Prostate gland (tissue), 2 donors: ENCODE measurements at regions not wholly inside any gene's neighbourhood (a gene's known extent, or its start where the extent isn't known, plus 50 kb on each side); places are given as distances from the start of the nearest gene placed in this dataset.

Experiments
- DNase-seq: peaks from one replicate; pipeline ENCODE4 v3.0.0-alpha.2; 2019; ENCODE audit warnings: low spot score
- H3K27ac ChIP-seq, 2 donors: fragments of 200-600 bp; sonication (generic); 2 replicates each; pipeline ENCODE4 v1.5.1; 2017 to 2019
- H3K27me3 ChIP-seq: fragments of 200-600 bp; sonication (generic); replicated peaks from 2 replicates; pipeline ENCODE4 v1.5.1; 2019; ENCODE audit not compliant: insufficient read depth
- H3K36me3 ChIP-seq, 2 donors: fragments of 200-600 bp; sonication (generic); 1 replicate in 1 of 2; 2 replicates in 1 of 2; pipeline versions ENCODE4 v1.5.1 to v1.8.1; 2017 to 2019
- H3K4me1 ChIP-seq: fragments of 200-600 bp; sonication (generic); replicated peaks from 2 replicates; pipeline ENCODE4 v1.5.1; 2019
- H3K4me3 ChIP-seq, 2 donors: fragments of 200-600 bp; sonication (generic); 2 replicates each; pipeline ENCODE4 v1.5.1; 2017 to 2019
- H3K9me3 ChIP-seq: fragments of 200-600 bp; sonication (generic); 2 replicates; pipeline ENCODE4 v1.5.1; 2017
- POLR2A ChIP-seq: fragments of 450-650 bp; IDR thresholded peaks from one replicate; pipeline ENCODE4 v1.6.1; 2016; ENCODE audit warnings: antibody characterized with exemption, mild to moderate bottlenecking
- POLR2AphosphoS5 ChIP-seq: sonication (generic); formaldehyde crosslinking; IDR thresholded peaks from one replicate; pipeline ENCODE4 v1.6.1; 2017; ENCODE audit warnings: antibody characterized with exemption
- WGBS: methylation state at CpG from one replicate; pipeline ENCODE4 v1.1.5; 2018; 5-methylcytosine and 5-hydroxymethylcytosine counted together
- intact Hi-C: fragments of 100-400 bp; cut with DNase I; formaldehyde crosslinking; loops from one replicate; pipeline ENCODE4 v1.14.2; 2022
- TF ChIP-seq, protein P1 (sequence below), 4 experiments: fragments of 200-600 bp in 2 of 4; fragments of 450-650 bp in 2 of 4; sonication (generic) in 2 of 4; IDR thresholded peaks; 1 replicate in 3 of 4; 2 replicates in 1 of 4; pipeline ENCODE4 v1.5.1; 2016 to 2019; ENCODE audit warnings: antibody characterized with exemption in 4 of 4, mild to moderate bottlenecking in 2 of 4, moderate library complexity in 2 of 4

DNA sequence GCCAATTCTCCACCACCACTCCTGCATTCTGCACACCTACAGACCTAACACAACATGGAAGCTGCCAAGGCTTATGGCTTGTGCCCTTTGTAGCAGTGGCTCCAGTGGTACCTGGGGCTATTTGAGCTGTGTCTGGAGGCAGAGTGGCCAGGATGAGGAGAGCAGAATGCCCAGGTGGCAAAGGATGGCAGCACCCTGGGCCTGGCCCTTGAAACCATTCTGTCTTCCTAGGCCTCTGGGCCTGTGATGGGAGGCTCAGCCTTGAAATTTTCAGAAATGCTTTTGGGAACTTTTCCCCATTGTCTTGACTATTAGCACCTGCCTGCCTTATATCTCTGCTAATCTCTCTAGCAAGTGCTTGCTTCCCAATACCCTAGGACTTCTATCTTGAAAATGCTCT, 241.7 kb downstream of the TMEM167A start:
- no peaks in the 10 kb centered on the region for H3K36me3 ChIP-seq
- TF ChIP-seq POLR2A: no peak
- TF ChIP-seq, protein P1, sequence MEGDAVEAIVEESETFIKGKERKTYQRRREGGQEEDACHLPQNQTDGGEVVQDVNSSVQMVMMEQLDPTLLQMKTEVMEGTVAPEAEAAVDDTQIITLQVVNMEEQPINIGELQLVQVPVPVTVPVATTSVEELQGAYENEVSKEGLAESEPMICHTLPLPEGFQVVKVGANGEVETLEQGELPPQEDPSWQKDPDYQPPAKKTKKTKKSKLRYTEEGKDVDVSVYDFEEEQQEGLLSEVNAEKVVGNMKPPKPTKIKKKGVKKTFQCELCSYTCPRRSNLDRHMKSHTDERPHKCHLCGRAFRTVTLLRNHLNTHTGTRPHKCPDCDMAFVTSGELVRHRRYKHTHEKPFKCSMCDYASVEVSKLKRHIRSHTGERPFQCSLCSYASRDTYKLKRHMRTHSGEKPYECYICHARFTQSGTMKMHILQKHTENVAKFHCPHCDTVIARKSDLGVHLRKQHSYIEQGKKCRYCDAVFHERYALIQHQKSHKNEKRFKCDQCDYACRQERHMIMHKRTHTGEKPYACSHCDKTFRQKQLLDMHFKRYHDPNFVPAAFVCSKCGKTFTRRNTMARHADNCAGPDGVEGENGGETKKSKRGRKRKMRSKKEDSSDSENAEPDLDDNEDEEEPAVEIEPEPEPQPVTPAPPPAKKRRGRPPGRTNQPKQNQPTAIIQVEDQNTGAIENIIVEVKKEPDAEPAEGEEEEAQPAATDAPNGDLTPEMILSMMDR (IDR thresholded peaks at IDR 0.05): no peak
- intact Hi-C loops: no loop called here
- no peaks in the 10 kb centered on the region for H3K27me3 ChIP-seq
- no peak for DNase-seq
- H3K27ac ChIP-seq: no peak overlapping the region
- H3K9me3 ChIP-seq: no peaks in the 10 kb centered on the region
- H3K4me1 ChIP-seq: no peaks in the 10 kb centered on the region
- H3K4me3 ChIP-seq: no peak overlapping the region

DNA sequence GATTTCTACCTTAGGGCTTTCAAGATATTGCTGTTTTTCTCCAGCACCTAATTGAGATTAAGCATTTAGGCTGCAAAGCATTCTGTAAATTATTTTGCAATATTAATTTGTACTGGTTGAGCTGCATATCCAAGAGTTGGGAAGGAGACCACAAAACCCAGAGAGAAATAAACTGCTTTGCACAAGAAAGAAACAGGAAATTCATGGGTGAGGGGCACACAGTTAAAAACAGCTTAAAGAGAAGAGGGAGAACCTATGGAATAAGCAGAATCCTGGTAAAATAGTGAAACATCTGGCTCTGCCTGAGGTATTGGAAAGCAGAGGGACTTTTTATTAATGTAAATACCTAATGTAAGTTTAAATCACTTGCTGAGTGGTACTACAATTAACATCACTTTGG, 243.0 kb downstream of the TMEM167A start:
- H3K36me3 ChIP-seq: no peaks in the 10 kb centered on the region
- no peaks in the 10 kb centered on the region for H3K4me1 ChIP-seq
- no peak overlapping the region for H3K27ac ChIP-seq
- H3K4me3 ChIP-seq: no peak overlapping the region
- DNase-seq: no peak
- H3K9me3 ChIP-seq: no peaks in the 10 kb centered on the region
- intact Hi-C loops: no loop called here
- TF ChIP-seq, protein P1 (IDR thresholded peaks at IDR 0.05): no peak
- TF ChIP-seq POLR2A: no peak
- no peak for TF ChIP-seq POLR2AphosphoS5
- H3K27me3 ChIP-seq: no peaks in the 10 kb centered on the region

DNA sequence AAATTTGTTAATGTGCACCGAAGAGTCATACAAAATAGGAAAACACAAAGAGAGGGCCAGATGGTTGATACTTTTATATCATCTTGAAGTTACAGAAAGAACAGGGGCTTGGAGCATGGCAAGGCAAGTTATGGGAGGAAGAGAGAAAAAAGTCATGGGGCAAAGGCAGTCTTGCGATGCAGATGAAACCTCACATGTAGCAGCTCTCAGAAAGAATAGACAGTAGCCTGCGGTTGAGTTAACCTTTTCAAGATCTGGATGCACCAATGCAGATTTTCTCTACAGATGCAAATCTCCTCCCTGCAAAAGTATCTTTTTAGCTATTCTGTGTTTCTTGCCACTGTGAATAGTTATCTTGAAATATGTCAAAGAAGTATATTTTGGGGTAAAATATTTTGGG, 243.9 kb downstream of the TMEM167A start:
- Histone ChIP-seq H3K36me3 (no peaks in the 10 kb centered on the region), H3K4me3 (no peak overlapping the region), H3K9me3 (no peaks in the 10 kb centered on the region), H3K27me3 (no peaks in the 10 kb centered on the region), H3K4me1 (no peaks in the 10 kb centered on the region), H3K27ac (no peak overlapping the region)
- intact Hi-C loops: no loop called here
- WGBS: 95% methylated on average over 3 of the region's 3 CpGs
- TF ChIP-seq, protein P1 (IDR thresholded peaks at IDR 0.05): no peak
- TF ChIP-seq POLR2AphosphoS5 (no peak), POLR2A (no peak)
- DNase-seq: no peak

DNA sequence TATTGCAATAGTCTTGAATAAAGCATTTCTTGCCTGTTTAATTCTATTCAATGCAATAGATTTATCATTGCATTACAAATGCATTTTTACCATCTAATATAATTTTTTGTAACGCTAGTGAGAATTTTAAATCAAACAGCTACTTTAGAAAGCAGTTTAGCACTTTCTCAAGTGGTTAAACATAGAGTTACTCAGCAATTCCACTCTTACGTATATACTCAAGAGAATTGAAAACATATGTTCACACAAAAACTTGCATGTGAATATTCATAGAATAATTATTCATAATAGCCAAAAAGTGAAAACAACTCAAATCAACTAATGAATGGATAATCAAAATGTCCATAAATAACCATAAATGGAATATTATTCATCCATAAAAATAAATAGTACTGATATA, 244.7 kb downstream of the TMEM167A start:
- no peak for DNase-seq
- Histone ChIP-seq H3K9me3 (no peaks in the 10 kb centered on the region), H3K27me3 (no peaks in the 10 kb centered on the region), H3K4me1 (no peaks in the 10 kb centered on the region), H3K27ac (no peak overlapping the region), H3K36me3 (no peaks in the 10 kb centered on the region), H3K4me3 (no peak overlapping the region)
- 93% methylated on average over 2 of the region's 2 CpGs for WGBS
- TF ChIP-seq POLR2A: no peak
- TF ChIP-seq, protein P1 (IDR thresholded peaks at IDR 0.05): no peak
- no peak for TF ChIP-seq POLR2AphosphoS5
- intact Hi-C loops: no loop called here

DNA sequence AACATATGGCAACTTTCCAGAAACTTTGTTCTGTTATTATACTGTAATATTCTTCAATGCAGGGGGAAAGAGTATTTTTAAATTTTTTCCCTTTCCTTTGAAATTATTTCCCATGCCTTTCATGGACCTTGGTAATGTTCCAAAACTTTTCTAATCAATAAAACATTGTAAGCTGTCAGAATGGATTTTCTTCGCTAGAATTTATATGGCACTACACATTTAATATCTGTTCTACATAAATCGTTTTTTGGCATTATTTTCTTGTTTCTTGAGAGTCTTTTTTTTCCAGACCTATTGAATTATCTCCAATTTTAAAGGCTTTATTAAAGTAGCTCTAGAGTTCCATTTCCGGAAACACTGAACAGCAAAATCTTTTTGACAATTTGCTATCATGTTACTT, 249.0 kb downstream of the TMEM167A start:
- intact Hi-C loops: no loop called here
- Histone ChIP-seq H3K4me1 (no peaks in the 10 kb centered on the region), H3K9me3 (no peaks in the 10 kb centered on the region), H3K36me3 (no peaks in the 10 kb centered on the region), H3K27ac (no peak overlapping the region), H3K4me3 (no peak overlapping the region), H3K27me3 (no peaks in the 10 kb centered on the region)
- WGBS: 66% methylated on average over 3 of the region's 3 CpGs
- no peak for DNase-seq
- no peak for TF ChIP-seq POLR2AphosphoS5
- TF ChIP-seq POLR2A: no peak
- TF ChIP-seq, protein P1 (IDR thresholded peaks at IDR 0.05): no peak
